ENCODE measurements at regions not wholly inside any gene's neighbourhood (a gene's known extent, or its start where the extent isn't known, plus 50 kb on each side); places are given as distances from the start of the nearest gene placed in this dataset.

DNA sequence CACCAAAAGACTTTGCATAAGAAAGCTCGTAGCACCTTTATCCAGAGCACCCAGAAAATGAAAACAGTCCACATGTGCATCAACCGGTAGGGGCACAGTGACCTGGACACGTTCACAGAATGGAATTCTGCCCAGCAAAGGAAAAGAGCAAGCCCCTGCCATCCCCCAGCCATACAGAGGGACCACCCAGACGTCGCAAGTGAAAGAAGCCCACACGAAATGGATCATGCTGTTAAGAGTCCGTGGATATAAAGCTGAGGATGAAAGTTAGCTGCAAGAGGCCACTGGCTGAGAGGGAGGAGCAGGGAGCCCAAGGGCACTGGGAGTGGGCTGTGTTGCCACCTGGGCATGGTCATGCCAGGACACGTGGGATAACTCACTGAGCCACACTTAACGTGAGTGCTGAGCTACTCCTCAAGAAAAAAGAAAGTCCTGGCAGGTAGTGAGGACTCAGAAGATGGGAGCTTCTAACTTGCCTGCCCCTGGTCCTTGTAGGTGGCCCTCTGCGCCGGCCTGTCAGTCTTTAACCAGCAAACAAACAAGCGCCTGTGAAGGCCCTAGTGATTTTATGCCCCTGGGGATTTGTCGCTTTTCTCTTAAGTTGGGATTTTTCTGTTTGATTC is 190.7 kb downstream of the C16orf95 start:
- Mint-ChIP-seq H3K9me3 (ENCODE audit: low read depth) (peaks cover 6% of the 10 kb centered on the region), H3K4me3 (no peak overlapping the region), H3K27me3 (no peaks in the 10 kb centered on the region), H3K4me1 (ENCODE audit: low read depth) (no peaks in the 10 kb centered on the region), H3K36me3 (peaks cover 2% of the 10 kb centered on the region), H3K27ac (no peak overlapping the region)

DNA sequence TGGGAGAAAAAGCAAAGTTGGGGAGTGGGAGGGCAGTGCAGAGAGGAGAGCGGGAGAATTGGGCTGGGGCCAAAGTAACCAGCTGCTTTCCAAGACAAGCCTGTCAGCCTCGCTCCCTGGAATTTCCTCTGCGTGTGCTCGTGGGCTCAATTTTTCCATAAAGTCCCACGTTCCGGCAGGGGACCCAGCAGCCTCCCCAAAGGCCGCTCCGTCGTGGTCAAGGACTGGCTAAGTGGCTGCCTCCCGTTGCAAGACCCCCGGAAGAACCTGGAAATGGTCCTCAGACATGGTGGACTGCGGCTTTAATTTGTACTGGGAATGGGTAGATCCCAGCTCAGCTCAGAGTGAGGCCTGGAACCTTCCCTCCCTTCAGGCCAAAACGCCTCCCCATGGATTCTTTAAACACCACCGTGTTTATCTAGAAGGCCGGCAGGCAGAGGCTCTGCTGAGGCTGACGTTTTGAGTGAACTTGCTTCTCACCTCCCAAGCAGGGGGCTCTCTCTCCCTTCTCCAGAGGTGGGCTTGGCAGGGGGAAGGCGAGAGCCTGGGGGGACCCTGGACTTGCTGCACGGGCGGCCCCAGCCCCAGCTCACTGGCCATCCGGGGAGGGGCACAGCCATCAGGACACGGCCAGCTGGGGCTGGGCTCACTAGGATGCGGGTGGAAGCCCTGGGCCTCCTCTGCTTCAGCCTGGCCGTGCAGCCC is 190.0 kb downstream of the C16orf95 start:
- Mint-ChIP-seq H3K27me3 (no peaks in the 10 kb centered on the region), H3K4me1 (ENCODE audit: low read depth) (no peaks in the 10 kb centered on the region), H3K9me3 (ENCODE audit: low read depth) (peaks cover 6% of the 10 kb centered on the region), H3K4me3 (no peak overlapping the region), H3K36me3 (peaks cover 2% of the 10 kb centered on the region), H3K27ac (no peak overlapping the region)

GRCh38 chr16:87127766-87128147 is 189.4 kb downstream of the C16orf95 start:
- Mint-ChIP-seq H3K4me3 (no peak overlapping the region), H3K9me3 (ENCODE audit: low read depth) (peaks cover 6% of the 10 kb centered on the region), H3K27ac (no peak overlapping the region), H3K36me3 (peaks cover 2% of the 10 kb centered on the region), H3K27me3 (no peaks in the 10 kb centered on the region), H3K4me1 (ENCODE audit: low read depth) (no peaks in the 10 kb centered on the region)

DNA sequence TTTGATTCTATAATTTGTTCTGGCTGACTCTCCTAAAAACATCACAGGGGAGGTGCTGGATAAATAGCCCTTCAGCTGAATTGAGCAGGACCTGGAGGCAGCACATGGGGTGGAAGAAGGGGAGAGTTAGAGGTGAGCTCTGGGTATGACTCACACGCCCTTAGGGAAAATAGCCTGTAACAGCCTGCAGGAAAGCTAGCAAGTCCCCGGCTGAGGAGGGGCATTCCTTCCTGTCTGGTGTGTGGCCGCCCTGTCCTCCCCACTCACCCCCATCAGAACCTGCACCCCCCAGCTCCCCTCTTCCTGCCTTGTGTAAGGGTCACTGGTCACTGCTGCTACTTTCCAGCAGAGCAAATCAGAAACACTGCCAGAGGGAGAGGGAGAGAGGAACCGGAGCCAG is 187.4 kb downstream of the C16orf95 start:
- Mint-ChIP-seq H3K4me1 (ENCODE audit: low read depth) (no peaks in the 10 kb centered on the region), H3K9me3 (ENCODE audit: low read depth) (peaks cover 6% of the 10 kb centered on the region), H3K4me3 (no peak overlapping the region), H3K27me3 (no peaks in the 10 kb centered on the region), H3K27ac (no peak overlapping the region), H3K36me3 (peaks cover 2% of the 10 kb centered on the region)

DNA sequence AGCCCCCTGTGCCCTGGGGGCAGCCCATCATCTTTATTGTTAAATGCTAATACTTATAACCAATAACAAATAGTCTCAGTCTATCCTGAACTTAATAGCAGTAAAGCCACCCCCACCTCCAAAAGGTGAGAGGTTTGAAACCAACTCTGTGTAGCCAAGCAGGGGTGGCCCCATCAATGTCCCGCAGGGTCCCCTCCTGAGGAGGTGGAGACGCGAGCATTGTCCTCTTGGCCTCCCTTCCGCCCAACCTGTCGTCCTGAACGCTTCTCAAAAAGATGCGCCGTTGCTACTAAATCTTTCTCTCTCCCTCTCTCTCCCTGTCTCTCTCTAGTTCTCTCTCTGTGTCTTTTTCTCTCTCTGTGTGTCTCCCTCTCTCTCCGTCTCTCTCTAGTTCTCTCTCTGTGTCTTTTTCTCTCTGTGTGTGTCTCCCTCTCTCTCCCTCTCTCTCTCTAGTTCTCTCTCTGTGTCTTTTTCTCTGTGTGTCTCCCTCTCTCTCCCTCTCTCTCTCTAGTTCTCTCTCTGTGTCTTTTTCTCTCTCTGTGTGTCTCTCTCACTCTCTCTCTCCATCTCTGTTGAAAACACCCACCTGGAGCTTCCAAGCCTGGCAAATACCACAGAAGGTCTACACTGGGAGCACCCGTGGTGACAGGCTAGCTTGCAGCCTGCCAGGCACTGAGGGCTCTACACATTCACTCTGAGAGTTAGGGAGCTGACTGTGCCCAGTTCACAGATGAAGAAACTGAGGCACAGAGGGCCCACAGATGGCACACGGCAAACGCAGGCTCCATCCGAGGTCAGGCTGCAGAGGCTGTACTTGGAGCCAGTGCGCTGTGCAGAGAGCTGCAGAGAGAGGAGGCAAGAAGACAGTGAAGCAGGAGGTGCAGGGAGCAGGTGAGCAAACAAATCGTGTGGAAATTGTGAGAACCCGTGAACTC is 185.9 kb downstream of the C16orf95 start:
- H3K4me3 Mint-ChIP-seq, result no peak overlapping the region
- peaks cover 2% of the 10 kb centered on the region for H3K36me3 Mint-ChIP-seq
- peaks cover 6% of the 10 kb centered on the region for H3K9me3 Mint-ChIP-seq (ENCODE audit: low read depth)
- no peaks in the 10 kb centered on the region for H3K27me3 Mint-ChIP-seq
- no peaks in the 10 kb centered on the region for H3K4me1 Mint-ChIP-seq (ENCODE audit: low read depth)
- H3K27ac Mint-ChIP-seq, result no peak overlapping the region

DNA sequence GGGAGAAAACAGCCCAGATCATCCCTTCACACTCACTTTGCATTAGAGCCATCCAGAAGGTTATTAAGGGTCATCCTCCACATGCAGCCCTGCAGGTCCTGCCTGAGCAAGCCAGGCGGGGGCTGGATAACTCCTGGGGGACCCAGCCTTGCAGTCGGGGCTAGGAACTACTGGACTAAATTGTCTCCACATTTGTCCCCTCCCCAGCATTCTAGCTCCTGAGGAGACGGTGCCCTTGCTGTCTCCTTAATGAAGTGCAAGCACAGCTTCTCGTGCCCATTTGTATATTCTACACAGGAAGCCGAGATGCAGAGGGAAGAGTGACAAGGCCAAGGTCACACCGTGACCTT is 185.2 kb downstream of the C16orf95 start:
- Mint-ChIP-seq H3K36me3 (peaks cover 2% of the 10 kb centered on the region), H3K27me3 (no peaks in the 10 kb centered on the region), H3K4me1 (ENCODE audit: low read depth) (no peaks in the 10 kb centered on the region), H3K9me3 (ENCODE audit: low read depth) (peaks cover 6% of the 10 kb centered on the region), H3K4me3 (no peak overlapping the region), H3K27ac (no peak overlapping the region)

- no peaks in the 10 kb centered on the region for H3K27me3 Mint-ChIP-seq
- peaks cover 2% of the 10 kb centered on the region for H3K36me3 Mint-ChIP-seq
- no peak overlapping the region for H3K4me3 Mint-ChIP-seq
- H3K27ac Mint-ChIP-seq, result no peak overlapping the region
- no peaks in the 10 kb centered on the region for H3K4me1 Mint-ChIP-seq (ENCODE audit: low read depth)
- H3K9me3 Mint-ChIP-seq (ENCODE audit: low read depth), result peaks cover 6% of the 10 kb centered on the region
Measured at GRCh38 chr16:87132361-87133014, 184.7 kb downstream of the C16orf95 start.

GRCh38 chr16:87133112-87133850 is 183.9 kb downstream of the C16orf95 start:
- Mint-ChIP-seq H3K27me3 (no peaks in the 10 kb centered on the region), H3K36me3 (peaks cover 2% of the 10 kb centered on the region), H3K4me1 (ENCODE audit: low read depth) (no peaks in the 10 kb centered on the region), H3K9me3 (ENCODE audit: low read depth) (peaks cover 6% of the 10 kb centered on the region), H3K27ac (no peak overlapping the region), H3K4me3 (no peak overlapping the region)

DNA sequence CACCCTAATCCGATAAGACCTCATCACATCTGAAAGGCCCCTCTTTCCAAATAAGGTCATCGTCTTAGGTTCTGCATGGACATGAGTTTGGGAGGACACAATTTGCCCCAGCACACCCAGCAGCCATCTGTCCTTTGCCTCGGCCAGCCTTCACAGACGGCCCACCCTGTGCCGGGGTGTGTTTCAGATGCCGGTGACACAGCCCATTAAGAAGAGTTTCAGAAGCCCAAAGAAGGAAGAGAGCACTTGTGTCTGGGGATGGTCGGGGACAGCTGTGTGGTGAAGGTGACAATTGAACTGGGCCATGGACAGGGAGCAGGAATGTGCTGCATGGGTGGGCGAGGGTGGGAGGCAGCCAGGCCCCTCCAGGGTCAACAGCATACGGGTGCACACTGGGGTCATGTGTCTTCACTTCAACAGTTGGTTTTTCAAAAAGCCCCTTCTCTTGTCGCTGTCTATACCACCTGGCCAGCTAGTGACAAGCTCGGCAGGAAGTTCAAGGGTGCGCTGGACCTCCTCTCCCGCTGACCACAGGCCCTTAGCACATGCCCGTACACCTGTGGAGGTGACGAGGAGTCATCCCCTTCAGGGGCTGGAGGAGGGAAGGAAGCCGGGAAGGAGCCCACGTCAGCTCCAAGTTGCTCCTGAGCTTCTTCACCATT is 183.1 kb downstream of the C16orf95 start:
- Mint-ChIP-seq H3K4me3 (no peak overlapping the region), H3K27me3 (no peaks in the 10 kb centered on the region), H3K4me1 (ENCODE audit: low read depth) (no peaks in the 10 kb centered on the region), H3K27ac (no peak overlapping the region), H3K9me3 (ENCODE audit: low read depth) (peaks cover 4% of the 10 kb centered on the region), H3K36me3 (peaks cover 1% of the 10 kb centered on the region)

- no peaks in the 10 kb centered on the region for H3K4me1 Mint-ChIP-seq (ENCODE audit: low read depth)
- no peaks in the 10 kb centered on the region for H3K36me3 Mint-ChIP-seq
- H3K27ac Mint-ChIP-seq, result no peak overlapping the region
- H3K27me3 Mint-ChIP-seq, result no peaks in the 10 kb centered on the region
- H3K4me3 Mint-ChIP-seq, result no peak overlapping the region
- H3K9me3 Mint-ChIP-seq (ENCODE audit: low read depth), result no peaks in the 10 kb centered on the region
Measured at GRCh38 chr16:87134628-87134995, 182.6 kb downstream of the C16orf95 start.

DNA sequence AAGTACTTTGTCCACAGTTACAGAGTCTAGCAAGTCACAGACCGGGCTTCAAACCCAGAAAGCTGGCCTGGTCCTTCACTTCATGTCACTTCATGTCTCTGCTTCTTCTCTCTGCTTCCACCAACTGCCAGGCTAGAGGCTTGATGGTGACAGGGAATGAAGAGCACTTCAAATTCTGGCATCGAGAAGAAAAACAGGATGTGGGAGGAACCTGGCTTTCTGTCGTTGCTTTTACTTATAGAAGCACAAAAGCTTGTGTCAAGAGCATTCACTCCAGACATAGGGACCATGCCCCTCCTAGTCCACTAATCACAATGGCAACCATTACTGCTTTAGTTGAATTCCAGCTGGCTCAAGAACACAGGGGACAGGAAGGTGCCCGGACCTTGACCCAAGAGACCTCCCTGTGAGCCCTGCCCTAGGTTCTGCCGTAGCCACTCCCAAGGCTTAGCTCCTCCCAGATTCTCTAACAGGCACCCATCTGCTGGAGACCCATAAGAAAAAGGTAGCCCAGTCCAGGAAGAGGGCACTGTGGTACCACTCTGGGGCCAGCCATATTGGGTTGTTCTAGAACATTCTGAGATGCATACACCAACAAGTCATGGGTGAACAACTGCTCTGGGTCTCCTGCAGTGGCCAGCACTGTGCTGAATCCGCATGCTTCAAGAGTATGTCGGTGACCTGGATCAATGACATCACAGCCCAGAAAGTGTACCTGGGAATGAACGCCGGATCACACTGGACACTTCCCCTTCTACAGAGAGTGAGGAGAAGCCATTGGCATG is 181.8 kb downstream of the C16orf95 start:
- H3K4me1 Mint-ChIP-seq (ENCODE audit: low read depth), result no peaks in the 10 kb centered on the region
- no peaks in the 10 kb centered on the region for H3K9me3 Mint-ChIP-seq (ENCODE audit: low read depth)
- no peak overlapping the region for H3K27ac Mint-ChIP-seq

GRCh38 chr16:87138316-87138715 is 178.9 kb downstream of the C16orf95 start:
- no peaks in the 10 kb centered on the region for H3K4me1 Mint-ChIP-seq (ENCODE audit: low read depth)
- no peaks in the 10 kb centered on the region for H3K27me3 Mint-ChIP-seq
- no peaks in the 10 kb centered on the region for H3K9me3 Mint-ChIP-seq (ENCODE audit: low read depth)
- H3K36me3 Mint-ChIP-seq, result no peaks in the 10 kb centered on the region
- H3K27ac Mint-ChIP-seq, result no peak overlapping the region
- no peak overlapping the region for H3K4me3 Mint-ChIP-seq

More for the DNA sequence above, 181.8 kb downstream of the C16orf95 start:
- Mint-ChIP-seq H3K4me3 (no peak overlapping the region), H3K27me3 (no peaks in the 10 kb centered on the region), H3K36me3 (no peaks in the 10 kb centered on the region)

DNA sequence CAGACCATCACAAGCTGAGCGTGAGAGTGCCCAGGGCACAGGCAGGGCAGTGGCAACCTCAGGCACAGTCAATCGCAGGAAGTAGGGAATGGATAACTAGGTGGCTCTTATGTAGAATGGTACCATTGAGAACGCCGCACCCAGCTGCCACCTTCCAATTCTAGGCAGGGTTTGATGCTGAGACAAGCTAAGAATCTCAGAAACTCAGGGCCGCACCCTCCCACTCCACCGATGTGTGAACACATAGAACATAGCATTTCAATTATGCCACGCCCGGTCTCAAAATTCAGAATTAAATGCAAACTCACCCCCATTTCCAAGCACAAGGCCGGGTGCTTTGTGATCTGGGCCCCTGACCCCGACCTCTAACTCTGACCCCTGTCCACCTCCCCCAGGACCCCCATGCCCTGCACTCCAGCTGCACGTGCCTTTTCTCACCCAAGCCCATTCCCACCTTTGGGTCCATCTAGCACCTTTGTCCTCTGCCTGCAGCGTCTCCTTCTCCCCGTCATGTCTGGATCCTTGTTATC is 178.4 kb downstream of the C16orf95 start:
- Mint-ChIP-seq H3K9me3 (ENCODE audit: low read depth) (no peaks in the 10 kb centered on the region), H3K27ac (no peak overlapping the region), H3K36me3 (no peaks in the 10 kb centered on the region), H3K4me3 (no peak overlapping the region), H3K4me1 (ENCODE audit: low read depth) (no peaks in the 10 kb centered on the region), H3K27me3 (no peaks in the 10 kb centered on the region)
